NCI-H128 (cell line): ENCODE measurements at regions not wholly inside any gene's neighbourhood (a gene's known extent, or its start where the extent isn't known, plus 50 kb on each side); places are given as distances from the start of the nearest gene placed in this dataset.

Experiments used
- DNase-seq: peaks from one replicate; lab custom pipeline; 2025; ENCODE audit not compliant: unreplicated experiment; lab: John Stamatoyannopoulos, UW

DNA sequence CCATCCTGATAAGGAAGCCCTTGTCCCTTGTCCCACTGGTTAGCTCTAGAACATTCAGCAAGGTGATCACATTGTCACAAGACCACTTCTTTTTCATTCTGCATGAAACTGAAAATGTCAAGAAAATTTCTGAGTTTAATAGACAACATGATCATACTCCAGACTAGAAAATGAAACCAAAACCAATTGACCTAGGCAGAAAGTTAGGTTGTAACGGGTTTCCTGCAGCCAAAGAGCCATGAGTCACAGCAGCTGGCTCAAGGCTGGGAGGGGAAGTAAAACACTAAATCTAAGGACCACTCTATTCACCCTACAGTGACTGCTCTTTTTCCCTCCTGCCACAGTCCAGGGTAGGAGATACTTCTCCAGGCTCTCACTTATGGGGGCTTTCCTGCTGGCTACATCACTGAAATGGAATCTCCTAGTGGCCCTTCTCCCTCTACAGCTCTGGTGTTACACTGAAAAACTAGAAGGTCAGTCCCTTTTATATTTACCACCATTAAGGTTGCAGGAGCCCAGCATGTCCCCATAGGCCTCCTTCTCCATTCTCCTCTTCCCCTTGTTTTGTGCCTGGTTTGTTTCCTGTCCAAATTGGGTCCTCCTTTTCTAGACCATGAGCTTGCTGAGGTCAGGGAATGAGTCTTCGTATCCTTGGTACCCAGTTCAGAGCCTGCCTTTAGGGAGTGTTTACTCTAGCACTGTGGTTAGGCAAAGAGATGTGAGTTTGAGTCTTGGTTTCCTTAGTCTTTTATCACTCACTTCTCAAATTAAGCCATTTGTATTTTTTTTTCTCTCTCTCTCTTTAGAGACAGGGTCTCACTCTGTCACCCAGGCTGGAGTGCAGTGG lies 236.5 kb upstream of the JUN start:
- DNase-seq: no peak

DNA sequence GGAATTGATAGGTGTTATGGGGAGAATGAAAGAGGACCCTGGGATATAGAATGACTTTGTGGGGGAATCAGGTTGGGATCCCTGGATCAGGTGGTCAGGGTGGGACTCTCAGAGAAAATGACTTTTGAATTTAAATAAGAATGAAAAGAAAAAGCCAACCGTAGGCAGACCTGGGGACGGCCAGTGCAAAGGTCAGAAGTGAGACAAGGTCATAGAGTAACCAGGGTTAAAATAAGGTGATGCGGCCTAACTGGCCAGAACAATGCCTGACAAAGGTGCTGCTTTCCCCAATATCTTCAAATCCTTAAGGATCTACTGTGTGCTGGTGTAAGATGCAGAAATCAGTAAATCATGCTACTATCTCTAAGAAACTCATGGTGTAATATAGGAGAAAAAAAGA lies 238.4 kb upstream of the JUN start:
- DNase-seq: no peak

DNA sequence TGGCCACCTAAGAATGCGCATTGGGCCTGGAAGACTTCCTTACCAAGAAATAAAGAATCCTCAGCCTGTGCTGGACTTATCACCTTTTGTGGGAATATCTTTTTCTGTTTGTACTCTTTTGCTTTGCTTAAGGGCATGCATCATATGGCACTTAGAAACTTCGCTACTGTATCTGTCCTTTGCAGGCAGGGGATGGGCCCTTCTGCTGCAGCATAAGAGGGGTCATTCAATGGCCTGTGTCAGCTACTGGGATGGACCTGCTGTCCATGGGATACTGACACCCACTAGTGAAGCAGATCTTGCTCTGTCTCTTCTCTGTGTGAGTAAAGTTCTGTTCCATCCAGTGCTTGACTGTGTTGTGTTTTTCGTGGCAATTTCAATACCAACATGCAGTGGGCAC lies 239.0 kb upstream of the JUN start:
- DNase-seq: no peak

DNA sequence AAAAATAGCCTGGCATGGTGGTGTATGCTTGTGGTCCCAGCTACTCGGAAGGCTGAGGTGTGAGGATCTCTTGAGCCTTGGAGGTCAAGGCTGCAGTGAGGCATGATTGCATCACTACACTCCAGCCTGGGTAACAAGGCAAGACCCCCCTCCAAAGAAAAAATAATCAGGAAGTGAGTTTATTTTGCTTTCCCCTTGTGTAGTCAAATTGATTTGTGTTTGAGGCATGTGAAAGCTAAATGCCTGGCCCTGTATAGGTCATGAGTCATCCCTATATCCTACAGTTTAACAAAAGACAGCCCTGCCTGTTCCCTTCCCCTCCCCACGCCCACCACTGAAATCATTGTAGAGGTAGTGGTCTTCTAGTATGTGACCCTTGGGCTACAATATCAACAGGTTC lies 241.4 kb upstream of the JUN start:
- DNase-seq: no peak

DNA sequence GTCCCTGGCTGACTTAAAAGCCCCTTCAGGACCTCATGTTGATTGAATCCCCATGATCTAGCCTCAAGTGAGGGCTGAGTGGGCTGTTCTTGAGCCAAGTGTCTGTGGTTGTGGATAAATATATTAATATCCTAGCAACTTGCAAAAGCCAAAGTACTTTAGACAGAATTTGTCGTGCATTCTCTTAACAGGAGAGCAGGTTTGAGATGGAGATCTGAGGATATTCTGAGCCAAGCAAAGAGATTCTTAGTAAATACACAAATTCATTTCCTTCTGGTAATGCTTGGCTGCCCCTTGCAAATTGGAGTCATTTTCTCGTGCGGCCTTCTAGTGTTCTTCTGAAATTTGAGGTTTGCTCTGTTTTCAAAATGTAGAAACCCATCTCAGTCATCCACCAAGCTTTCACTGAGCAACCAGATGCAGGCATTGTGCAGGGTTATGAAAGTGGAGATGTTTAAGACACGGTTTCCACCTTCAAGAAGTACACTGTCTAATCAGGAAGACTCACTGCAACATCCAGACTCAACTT lies 242.1 kb upstream of the JUN start:
- DNase-seq: no peak

DNA sequence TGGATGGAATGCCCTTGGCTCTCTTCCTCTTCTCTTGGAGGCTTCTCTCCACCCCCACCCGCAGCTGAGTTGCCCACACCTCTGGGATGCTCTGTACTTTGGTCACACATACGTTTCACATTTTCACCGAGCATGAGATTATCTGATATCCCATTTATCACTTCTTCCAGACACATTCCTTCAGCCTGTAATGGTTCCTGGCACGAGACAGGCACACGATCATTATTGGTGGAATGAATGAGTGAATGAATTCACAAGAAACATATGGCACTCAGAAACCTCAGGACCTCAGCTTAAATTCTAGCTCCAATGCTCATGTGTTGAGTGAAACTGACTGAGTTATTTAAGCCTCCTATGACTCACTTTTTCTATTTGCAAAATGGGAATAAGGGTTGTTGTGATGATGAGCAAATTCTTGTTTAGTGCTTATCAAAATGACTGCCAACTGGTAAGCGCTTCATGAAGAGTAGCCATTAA lies 242.7 kb upstream of the JUN start:
- DNase-seq: no peak

DNA sequence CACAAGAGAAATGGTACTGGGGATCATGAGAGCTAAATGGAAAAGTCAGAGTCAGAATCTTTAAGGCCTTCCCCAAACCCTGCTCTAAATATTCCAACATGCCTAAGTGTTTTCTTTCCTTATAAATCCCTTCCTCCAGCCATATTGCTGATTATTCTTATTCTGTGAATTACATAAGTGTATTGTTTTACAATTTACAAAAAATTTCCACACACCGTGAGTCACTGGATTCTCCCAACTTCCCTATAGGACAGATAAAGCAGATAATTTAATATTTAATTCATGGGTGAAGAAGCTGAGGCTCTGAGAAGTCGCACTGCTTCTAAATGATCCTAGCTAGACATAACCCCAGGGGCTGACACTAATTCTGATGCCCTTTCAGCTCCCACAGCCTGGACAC lies 243.3 kb upstream of the JUN start:
- no peak for DNase-seq

DNA sequence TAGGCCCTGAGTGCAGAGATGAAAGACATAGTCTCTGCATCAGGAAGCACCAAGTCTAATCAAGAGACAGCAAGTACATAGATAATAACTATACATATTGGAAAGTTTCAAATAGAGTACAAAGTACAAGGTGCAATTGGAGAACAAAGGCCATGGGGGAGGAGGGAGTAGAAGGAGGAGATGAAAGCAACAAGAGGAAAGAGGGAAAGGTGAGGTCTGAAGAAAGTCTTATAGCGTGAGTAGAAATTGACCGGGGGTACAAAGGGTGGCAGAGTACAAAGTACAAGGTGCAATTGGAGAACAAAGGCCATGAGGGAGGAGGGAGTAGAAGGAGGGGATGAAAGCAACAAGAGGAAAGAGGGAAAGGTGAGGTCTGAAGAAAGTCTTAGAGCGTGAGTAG lies 244.2 kb upstream of the JUN start:
- DNase-seq: no peak

DNA sequence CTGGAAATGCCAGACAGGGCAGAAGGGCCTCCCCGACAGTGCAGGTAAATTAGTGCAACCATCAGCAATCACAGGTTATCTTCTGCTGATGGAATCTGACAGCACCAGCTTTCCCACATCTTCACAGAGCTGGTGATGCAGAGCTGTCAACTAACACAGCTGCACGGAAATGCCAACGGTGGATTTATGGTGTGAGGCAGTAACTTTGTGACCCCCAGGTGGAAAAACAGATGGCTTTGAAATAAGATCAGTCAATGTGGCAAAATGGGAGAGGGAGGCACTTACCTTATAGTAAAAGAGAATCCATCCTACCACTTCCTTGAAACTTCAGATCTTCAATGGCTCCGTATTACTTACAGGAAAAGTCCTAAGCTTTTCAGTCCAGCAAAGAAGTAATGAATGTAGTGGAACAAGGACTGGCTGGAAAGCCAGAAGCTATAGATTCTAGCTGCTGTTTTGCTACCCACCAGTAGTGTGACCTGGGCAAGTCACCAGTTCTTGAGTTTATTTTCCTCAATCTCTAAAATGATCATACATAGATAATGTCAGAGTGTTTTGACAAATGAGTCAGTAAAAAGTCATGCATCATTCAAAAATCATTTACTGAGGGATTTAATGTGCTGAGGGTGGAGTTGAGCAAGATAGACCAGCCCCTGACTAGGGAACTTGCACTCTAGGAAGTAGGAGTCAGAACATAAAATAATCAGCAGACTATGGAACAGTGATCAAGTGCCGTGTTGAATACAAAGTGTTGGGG lies 245.7 kb upstream of the JUN start:
- no peak for DNase-seq

DNA sequence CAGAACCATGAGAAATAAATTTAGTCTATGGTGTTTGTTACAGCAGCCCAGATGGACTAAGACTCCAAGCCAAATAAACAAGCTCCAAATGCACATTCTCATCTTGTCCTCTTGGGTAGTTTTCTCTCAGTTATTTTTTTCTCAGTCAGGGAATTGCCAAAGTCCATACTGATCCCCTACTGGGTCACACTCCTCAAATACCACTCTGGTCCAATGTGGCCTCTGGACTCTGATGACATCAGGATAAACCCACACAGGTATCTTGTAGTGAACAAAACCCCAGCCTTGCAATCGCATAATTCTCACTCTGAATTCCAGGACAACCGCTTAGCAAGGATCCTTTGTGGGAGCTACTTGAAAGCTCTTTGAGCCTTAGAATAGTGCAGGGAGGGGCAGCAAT lies 248.4 kb upstream of the JUN start:
- DNase-seq: no peak

DNA sequence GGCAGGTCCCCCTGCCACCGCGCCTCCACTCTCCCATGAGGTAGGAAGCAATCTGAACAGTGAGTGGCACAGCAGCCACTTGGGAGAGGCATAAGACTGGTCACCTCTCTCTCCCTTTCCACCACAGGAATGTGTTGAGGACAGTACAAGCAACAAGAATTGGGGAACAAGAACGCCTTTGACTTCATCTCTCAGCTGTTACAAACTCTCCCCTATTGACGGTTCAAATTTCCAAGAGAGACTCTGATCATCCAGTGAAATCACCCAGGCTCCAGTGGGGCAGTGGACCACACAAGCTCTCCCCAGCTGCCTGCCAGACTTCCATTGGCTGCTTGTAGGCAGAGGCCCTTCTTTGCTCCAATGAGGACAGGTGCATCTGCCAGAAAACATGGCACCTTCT lies 249.9 kb upstream of the JUN start:
- no peak for DNase-seq

DNA sequence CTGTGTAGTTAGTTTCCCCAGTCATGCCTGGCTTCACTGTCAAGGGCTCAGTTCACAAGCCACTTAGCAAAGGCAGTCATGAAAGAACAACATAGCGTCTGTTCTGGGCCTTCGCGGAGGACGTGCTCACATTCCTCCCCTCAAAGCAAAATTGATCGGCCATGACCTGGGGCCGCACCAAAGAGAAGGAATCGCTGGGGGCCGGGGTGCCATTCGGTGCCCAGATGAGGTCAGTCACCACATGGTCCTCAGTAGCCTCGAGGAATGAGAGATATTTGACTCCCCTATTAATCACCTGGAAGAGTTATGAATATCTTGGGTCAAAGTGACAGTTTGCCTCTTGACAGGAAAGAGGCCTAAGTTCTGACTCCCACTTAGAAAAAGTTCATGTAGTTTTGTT lies 251.1 kb upstream of the JUN start:
- no peak for DNase-seq

DNA sequence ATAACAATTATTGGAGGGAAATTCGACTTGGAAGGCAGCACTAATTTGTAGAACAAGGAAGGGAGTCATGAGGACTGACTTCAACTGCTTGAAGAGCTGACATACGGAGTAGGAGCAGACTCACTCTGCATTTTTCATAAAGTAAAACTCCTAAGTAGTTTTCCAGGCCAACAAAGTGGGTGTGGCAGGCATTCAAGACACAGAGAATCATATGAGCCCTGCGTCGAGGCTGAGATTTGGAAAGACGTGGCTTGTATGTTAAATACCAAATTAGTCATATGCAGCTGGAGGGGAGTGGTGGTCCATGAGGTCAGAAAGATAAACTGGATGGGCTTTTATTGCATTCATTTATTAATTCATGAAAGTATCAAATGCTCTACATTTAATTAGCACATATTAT lies 255.7 kb upstream of the JUN start:
- DNase-seq: no peak

DNA sequence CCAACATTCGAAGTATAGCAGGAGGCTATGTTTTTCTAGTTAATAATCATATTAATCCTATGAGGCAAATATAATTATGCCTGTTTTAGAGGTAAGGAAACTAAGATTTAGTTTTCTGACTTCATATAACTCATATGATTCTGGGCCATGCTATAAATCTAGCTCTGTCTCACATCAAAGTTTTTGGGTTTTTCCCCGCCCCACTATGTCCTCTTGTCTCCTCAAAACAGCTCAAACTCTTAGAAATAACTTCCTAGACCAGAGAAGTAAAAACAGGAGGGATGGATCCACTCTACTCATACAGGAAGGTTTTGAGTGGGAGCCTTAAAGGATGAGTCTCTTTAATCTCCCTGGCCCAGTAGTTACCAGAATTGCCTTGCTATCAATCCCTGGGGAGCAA lies 256.4 kb upstream of the FGGY start:
- DNase-seq: no peak

DNA sequence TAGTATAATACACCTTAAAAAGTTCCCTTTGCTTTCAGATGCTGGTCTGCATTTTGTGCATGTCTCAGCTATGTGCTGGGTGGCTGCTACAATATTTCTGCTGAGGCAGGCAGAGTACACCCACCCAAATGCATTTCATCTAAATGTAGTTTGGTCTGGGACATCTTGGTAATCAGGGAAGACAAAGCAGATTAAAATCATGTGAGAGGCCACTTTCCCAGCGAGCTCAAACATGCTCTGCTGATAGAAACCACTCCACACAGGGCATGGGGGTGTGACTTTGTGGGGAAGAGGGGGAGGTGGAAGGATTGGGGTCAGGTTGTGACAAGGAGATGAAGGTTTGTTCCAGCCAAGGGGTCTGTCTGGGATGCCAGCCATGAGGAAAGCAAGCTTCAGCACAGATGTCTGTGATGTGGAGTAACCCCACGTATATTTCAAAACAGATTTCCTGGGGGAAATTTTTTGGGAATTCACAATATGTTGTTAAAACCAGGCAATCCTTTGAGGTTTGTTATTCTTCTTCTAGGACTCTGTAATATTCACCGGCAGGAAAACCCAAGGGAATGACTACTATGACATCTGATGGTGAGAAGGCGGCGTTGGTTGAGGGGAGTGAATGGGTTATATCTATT lies 255.1 kb upstream of the FGGY start:
- DNase-seq: no peak

DNA sequence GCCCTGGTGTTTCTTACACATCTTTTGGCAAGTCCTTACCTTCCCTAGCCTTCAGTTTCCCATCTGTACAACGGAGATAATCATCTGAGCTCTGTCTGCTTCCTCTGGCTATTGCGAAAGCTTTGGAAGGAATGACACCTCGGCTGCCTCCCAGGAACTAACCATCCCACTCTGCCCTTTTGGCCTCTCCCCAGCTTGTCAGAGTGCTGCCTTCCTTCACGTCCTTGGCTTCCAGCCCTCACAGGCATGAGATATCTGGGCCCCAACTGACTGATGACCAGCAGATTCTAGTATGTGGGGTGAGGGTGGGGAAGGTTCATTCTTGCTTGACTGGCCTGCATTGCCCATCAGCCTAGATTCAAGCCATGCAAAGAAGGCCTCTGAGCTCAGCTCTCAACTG lies 253.1 kb upstream of the FGGY start:
- no peak for DNase-seq

DNA sequence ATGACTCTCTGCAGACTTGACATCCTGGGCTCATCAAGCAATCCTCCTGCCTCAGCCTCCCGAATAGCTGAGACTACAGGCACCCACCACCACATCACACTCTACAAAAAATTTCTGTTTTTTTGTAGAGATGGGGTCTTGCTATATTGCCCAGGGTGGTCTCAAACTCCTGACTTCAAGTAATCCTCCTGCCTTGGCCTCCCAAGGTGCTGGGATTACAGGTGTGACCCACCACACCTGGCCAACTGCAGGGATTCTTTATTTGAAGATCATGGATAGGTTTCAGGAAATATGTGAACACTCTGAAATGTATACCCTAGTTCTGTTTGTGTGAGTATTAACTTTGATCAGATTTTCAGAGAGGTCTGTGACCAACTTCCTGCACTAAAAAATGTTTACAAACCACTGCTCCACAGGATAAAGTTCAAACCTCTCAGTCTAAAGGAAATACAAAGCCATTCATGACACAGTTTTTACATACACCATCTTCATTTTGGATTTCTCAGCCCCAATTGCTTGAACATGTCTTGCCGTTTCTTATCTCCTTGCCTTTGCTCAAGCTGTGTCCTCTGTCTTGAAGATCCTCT lies 252.3 kb upstream of the FGGY start:
- DNase-seq: no peak

DNA sequence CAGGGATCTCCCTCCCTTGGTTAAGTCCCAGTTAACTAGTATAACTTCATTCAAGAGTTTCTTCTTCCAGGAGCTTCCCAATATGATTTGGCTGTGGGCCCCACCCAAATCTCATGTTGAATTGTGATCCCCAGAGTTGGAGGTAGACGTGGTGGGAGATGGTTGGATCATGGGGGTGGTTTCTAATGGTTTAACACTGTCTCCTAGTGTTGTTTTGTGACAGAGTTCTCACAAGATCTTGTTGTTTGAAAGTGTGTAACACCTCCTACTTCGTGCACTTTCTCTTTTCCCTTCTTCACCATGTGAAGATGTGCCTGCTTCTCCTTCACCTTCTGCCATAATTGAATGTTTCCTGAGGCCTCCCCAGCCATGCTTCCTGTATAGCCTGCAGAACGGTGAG lies 251.8 kb upstream of the FGGY start:
- no peak for DNase-seq

DNA sequence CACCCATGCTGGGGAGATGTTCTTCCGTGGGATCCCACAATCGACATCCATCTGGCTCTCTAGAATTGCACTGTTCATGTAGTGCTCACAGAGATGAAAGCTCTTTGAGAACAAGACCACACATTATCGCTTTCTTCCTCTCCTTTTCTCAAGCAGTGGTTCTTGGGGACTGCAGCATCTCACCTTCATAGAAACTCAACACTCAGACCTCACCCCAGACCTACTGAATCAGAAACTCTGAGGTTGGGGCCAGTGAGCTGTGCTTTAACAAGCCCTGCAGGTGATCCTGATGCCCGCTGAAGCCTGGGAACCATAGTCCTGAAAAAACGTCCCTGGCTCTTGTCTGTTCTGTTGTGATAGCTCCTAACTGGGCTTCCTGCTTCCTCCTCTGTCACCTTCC lies 251.3 kb upstream of the FGGY start:
- DNase-seq: no peak

DNA sequence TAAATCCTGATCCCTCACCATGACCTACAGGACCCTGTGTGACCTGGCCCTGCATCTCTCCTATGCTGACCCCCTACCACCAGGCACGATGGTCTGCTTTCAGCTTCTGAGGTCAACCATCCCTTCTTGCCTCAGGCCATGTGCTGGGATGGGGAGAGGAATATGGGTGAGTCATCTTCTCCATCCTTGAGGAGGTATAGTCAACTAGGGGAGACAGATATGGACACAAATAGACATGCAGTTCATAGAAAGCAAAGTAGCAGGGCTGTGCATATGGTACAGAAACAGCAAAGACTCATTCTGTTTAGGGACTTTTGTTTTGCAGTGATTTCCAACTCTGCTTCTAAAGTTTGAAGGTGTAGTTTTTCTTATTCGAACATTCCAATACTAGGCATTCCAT lies 250.8 kb upstream of the FGGY start:
- no peak for DNase-seq

DNA sequence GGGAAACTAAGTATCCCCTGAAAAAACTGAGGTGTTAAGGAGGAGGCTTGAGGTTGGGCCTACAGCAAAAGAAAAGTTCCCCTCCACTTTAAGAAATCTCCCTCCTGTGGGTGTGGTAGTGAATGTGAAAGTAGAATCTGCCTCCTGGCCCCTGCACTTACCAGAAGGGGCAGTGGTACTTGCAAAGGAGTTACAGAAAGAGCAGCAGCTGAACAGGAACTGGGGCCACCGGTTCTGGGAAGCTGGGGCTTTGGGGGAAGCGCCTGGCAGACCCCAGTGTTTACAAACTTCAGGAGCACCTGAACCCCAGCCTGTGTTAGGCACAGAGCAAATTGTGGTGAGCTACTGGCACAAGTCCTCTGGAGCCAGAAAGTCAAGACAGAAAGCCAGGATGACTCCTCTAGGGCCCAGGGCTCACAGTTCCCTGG lies 250.2 kb upstream of the FGGY start:
- DNase-seq: no peak
